Smooth muscle cell (in vitro differentiated cells): ENCODE measurements at regions not wholly inside any gene's neighbourhood (a gene's known extent, or its start where the extent isn't known, plus 50 kb on each side); places are given as distances from the start of the nearest gene placed in this dataset.

Experiments used
- DNase-seq: peaks from one replicate; lab custom pipeline; 2025; ENCODE audit not compliant: unreplicated experiment; lab: John Stamatoyannopoulos, UW
- H2AFZ ChIP-seq: fragments of 200-600 bp; sonication (generic); 2 replicates; pipeline ENCODE4 v1.6.0; 2016; ENCODE audit warnings: antibody characterized with exemption, low read depth, mild to moderate bottlenecking
- H3F3A ChIP-seq: fragments of 200-600 bp; sonication (generic); 2 replicates; pipeline ENCODE4 v1.6.0; 2017; ENCODE audit warnings: antibody characterized with exemption, low read depth
- H3K27ac ChIP-seq: fragments of 200-600 bp; sonication (generic); 2 replicates; pipeline ENCODE4 v1.5.1; 2016; ENCODE audit warnings: low read depth, mild to moderate bottlenecking
- H3K27me3 ChIP-seq: fragments of 200-600 bp; sonication (generic); 2 replicates; pipeline ENCODE4 v1.6.1; 2016; ENCODE audit warnings: low read depth, mild to moderate bottlenecking
- H3K36me3 ChIP-seq: fragments of 200-600 bp; sonication (generic); 2 replicates; pipeline ENCODE4 v1.5.1; 2016; ENCODE audit warnings: low read depth
- H3K4me1 ChIP-seq: fragments of 200-600 bp; sonication (generic); 2 replicates; pipeline ENCODE4 v1.5.1; 2016; ENCODE audit warnings: low read depth
- H3K4me2 ChIP-seq: fragments of 200-600 bp; sonication (generic); 2 replicates; pipeline ENCODE4 v1.6.0; 2016; ENCODE audit warnings: mild to moderate bottlenecking
- H3K4me3 ChIP-seq: fragments of 200-600 bp; sonication (generic); 2 replicates; pipeline ENCODE4 v1.5.1; 2016; ENCODE audit warnings: mild to moderate bottlenecking
- H3K79me2 ChIP-seq: fragments of 200-600 bp; sonication (generic); 2 replicates; pipeline ENCODE4 v1.6.0; 2016; ENCODE audit warnings: low read depth, mild to moderate bottlenecking
- H3K9ac ChIP-seq: fragments of 200-600 bp; sonication (generic); 2 replicates; pipeline ENCODE4 v1.6.0; 2016; ENCODE audit warnings: low read depth
- H3K9me3 ChIP-seq: fragments of 200-600 bp; sonication (generic); replicated peaks from 2 replicates; pipeline ENCODE4 v1.5.1; 2016; ENCODE audit warnings: low read depth
- H4K20me1 ChIP-seq: fragments of 200-600 bp; sonication (generic); 2 replicates; pipeline ENCODE4 v1.6.0; 2016; ENCODE audit warnings: low read depth
- CTCF ChIP-seq: fragments of 200-600 bp; sonication (generic); IDR thresholded peaks from 2 replicates; pipeline ENCODE4 v1.5.1; 2017; ENCODE audit warnings: borderline replicate concordance, mild to moderate bottlenecking, antibody characterized with exemption; ENCODE audit not compliant: insufficient read depth, poor library complexity, severe bottlenecking
- WGBS: methylation state at CpG from one replicate; pipeline ENCODE4 v1.1.7; 2016; ENCODE audit warnings: low lambda C conversion rate; 5-methylcytosine and 5-hydroxymethylcytosine counted together

GRCh38 chr5:73263001-73263710 lies 90.2 kb downstream of the TMEM174 start:
- H2AFZ ChIP-seq, result no peak overlapping the region
- no peak for TF ChIP-seq CTCF
- H3K36me3 ChIP-seq, result no peaks in the 10 kb centered on the region
- peaks cover 13% of the 10 kb centered on the region for H3K4me1 ChIP-seq
- H4K20me1 ChIP-seq, result no peaks in the 10 kb centered on the region
- no peak for DNase-seq
- no peak overlapping the region for H3K4me3 ChIP-seq
- H3K9ac ChIP-seq, result no peak overlapping the region
- H3K27ac ChIP-seq, result no peak overlapping the region
- no peaks in the 10 kb centered on the region for H3K79me2 ChIP-seq
- peaks cover 4% of the 10 kb centered on the region for H3K27me3 ChIP-seq
- no peaks in the 10 kb centered on the region for H3K9me3 ChIP-seq
- H3K4me2 ChIP-seq, result no peak overlapping the region
- no peaks in the 10 kb centered on the region for H3F3A ChIP-seq

- 90% methylated on average over 1 of the region's 1 CpG for WGBS
- TF ChIP-seq CTCF, result no peak
- no peak overlapping the region for H3K27ac ChIP-seq
Measured at GRCh38 chr5:73256862-73257261, 83.9 kb downstream of the TMEM174 start.

GRCh38 chr5:73256462-73256861 lies 83.5 kb downstream of the TMEM174 start:
- H3F3A ChIP-seq, result no peaks in the 10 kb centered on the region
- no peak overlapping the region for H3K27ac ChIP-seq
- no peak for DNase-seq
- no peaks in the 10 kb centered on the region for H3K9me3 ChIP-seq
- no peak for TF ChIP-seq CTCF
- 80% methylated on average over 2 of the region's 2 CpGs for WGBS
- peaks cover 2% of the 10 kb centered on the region for H3K27me3 ChIP-seq
- H3K4me1 ChIP-seq, result no peaks in the 10 kb centered on the region
- no peaks in the 10 kb centered on the region for H3K79me2 ChIP-seq
- H3K9ac ChIP-seq, result no peak overlapping the region
- no peak overlapping the region for H2AFZ ChIP-seq
- H3K4me2 ChIP-seq, result no peak overlapping the region
- H3K4me3 ChIP-seq, result no peak overlapping the region
- no peaks in the 10 kb centered on the region for H4K20me1 ChIP-seq
- H3K36me3 ChIP-seq, result no peaks in the 10 kb centered on the region

More at GRCh38 chr5:73256862-73257261, 83.9 kb downstream of the TMEM174 start:
- no peaks in the 10 kb centered on the region for H4K20me1 ChIP-seq
- peaks cover 4% of the 10 kb centered on the region for H3K27me3 ChIP-seq
- no peak overlapping the region for H3K9ac ChIP-seq
- no peaks in the 10 kb centered on the region for H3F3A ChIP-seq
- H3K4me3 ChIP-seq, result no peak overlapping the region
- no peaks in the 10 kb centered on the region for H3K9me3 ChIP-seq
- DNase-seq, result no peak
- no peak overlapping the region for H2AFZ ChIP-seq
- H3K79me2 ChIP-seq, result no peaks in the 10 kb centered on the region
- no peaks in the 10 kb centered on the region for H3K36me3 ChIP-seq
- no peaks in the 10 kb centered on the region for H3K4me1 ChIP-seq
- H3K4me2 ChIP-seq, result no peak overlapping the region

GRCh38 chr5:73256012-73256411 lies 83.0 kb downstream of the TMEM174 start:
- Histone ChIP-seq H3K79me2 (no peaks in the 10 kb centered on the region), H3K4me3 (no peak overlapping the region), H3K4me2 (no peak overlapping the region), H3K27ac (no peak overlapping the region), H3F3A (no peaks in the 10 kb centered on the region), H2AFZ (no peak overlapping the region), H3K9me3 (no peaks in the 10 kb centered on the region), H3K27me3 (no peaks in the 10 kb centered on the region), H3K36me3 (no peaks in the 10 kb centered on the region), H4K20me1 (no peaks in the 10 kb centered on the region), H3K4me1 (no peaks in the 10 kb centered on the region), H3K9ac (no peak overlapping the region)
- no peak for DNase-seq
- TF ChIP-seq CTCF, result no peak
- WGBS, result 82% methylated on average over 6 of the region's 6 CpGs
